GM19395 (cell line): ENCODE measurements at regions not wholly inside any gene's neighbourhood (a gene's known extent, or its start where the extent isn't known, plus 50 kb on each side); places are given as distances from the start of the nearest gene placed in this dataset.

ENCODE experiments used
- ATAC-seq: cut with Tn5 transposase; IDR thresholded peaks from one replicate; pipeline ENCODE4 v1.9.1; 2021; ENCODE audit warnings: mild to moderate bottlenecking, moderate library complexity; ENCODE audit not compliant: unreplicated experiment

DNA sequence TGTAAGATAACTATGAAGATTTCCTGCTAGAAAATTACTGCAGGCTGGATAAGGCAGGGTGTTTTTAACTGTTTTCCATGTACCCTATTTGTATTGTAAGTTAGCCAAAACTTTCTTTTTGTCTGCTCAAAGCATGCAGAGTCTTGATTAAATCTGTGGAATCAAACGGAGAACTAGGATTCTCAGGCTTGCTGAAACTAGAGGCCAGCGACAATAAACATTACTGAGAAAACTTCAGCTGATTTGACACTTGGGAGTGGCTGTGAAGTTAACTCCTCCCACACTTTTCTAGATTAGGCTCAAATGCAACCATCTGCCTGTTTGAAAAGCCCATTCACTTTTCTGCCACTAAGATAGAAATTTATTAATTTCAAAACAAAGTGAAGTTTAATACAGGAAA lies 153.2 kb upstream of the FRMD4B start:
- no peak for ATAC-seq

GRCh38 chr3:69538281-69538680 lies 152.4 kb upstream of the FRMD4B start:
- no peak for ATAC-seq

- ATAC-seq: no peak
Measured at GRCh38 chr3:69536306-69537020, 150.6 kb upstream of the FRMD4B start.

GRCh38 chr3:69535613-69536012 lies 149.7 kb upstream of the FRMD4B start:
- no peak for ATAC-seq

GRCh38 chr3:69532547-69533224 lies 146.8 kb upstream of the FRMD4B start:
- no peak for ATAC-seq

DNA sequence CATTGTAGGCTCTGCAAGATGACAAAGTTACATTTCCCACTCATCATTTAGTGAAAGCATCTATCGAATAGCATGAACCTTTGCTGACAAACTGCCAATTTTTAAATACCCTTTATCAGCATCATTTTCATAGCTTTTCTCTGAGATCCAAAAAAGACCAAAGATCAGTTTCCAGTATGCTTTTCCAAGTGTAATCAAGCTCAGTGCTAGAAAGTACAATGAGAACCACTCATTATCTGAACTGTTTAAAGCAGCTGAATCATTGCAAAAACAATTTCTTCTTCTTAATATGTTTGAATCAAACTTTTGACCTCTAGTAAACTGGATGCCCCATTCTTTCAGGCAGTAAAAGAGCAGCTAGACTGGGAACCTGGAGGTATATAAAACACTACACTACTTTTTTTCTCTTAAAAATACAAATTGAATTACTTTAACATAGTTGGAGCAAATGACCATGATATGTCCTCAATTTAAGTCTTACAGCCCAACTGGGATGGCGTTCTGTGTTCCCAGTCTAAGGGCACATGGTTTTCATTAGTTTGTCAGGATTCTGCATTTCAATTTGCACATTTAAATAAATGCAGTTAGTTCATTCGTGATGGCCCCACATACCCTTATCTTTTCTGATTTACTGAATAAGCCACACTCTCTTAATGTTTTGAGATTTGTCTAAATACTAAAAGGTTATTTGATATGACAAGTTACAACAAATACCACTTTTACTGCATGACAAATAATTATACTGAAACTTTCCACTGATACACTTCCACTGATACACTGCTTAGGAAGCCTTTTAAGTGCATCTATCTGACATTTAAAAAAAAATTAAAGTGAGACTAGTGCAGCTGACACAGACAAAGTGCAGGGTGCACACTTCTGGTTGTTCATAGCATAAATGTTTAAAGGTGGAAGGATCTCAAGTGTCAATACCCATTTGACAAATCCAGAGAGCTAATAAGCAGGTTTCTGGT lies 146.0 kb upstream of the FRMD4B start:
- ATAC-seq: no peak

DNA sequence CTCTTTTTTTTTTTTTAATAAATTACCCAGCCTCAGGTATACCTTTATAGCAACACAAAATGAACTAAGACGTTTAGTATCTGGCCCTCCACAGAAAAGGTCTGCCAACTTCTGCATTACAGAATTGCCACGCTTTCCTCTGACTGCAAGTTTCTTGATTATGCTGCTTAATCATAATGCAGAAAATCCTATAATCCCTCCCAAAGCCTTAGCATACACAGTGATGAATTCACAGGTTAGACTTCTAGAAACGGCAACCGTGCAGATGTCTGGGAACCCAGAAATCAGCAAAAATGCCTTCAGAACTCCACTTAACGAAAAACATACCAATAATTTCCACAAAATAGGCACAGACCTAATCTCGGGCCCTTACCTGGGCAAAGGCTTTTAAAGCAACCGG lies 144.7 kb upstream of the FRMD4B start:
- ATAC-seq: no peak

DNA sequence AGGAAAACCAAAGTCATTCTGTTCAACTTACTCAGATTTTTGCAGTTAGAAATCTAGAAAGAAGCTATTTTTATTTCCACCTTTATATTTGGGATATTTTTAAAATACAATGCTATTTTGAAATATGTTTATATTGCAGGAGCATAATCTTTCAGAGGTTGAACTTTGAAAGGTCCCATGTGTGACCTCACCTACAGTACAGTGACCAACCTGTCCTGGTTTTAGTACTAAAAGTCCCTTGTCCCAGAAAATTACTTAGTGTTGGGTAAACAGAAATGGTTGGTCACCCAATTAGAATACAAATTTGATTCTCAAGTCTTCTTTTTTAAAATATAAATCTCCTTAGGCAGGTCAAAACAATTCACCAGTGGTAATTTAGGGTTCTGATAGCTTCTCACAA lies 141.6 kb upstream of the FRMD4B start:
- no peak for ATAC-seq

GRCh38 chr3:69524816-69525215 lies 138.9 kb upstream of the FRMD4B start:
- ATAC-seq: no peak

- no peak for ATAC-seq
Measured at GRCh38 chr3:69521286-69521685, 135.4 kb upstream of the FRMD4B start.

GRCh38 chr3:69511361-69511760 lies 125.5 kb upstream of the FRMD4B start:
- ATAC-seq: no peak

GRCh38 chr3:69510481-69511030 lies 124.7 kb upstream of the FRMD4B start:
- no peak for ATAC-seq

DNA sequence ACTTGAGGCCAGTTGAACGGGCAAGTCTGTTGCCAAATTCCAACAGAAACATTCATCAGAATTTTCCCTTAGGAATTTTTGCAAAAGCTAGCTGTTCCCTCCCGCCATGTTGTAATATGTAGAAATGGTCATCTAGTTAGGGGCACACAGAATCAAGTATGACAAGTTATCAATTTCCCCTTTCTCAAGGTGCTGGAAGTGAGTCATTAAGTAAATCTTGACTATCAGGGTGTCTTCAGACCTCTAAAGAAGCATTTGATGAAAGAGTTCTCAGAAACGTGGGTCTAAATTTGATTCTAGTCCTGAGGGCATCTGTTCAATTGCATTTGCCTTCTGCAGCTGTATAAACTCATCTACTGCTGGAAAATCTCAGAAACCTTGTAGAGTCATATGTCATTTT lies 123.4 kb upstream of the FRMD4B start:
- no peak for ATAC-seq

- no peak for ATAC-seq
Measured at GRCh38 chr3:69505770-69506407, 120.0 kb upstream of the FRMD4B start.

GRCh38 chr3:69504232-69504631 lies 118.3 kb upstream of the FRMD4B start:
- no peak for ATAC-seq

DNA sequence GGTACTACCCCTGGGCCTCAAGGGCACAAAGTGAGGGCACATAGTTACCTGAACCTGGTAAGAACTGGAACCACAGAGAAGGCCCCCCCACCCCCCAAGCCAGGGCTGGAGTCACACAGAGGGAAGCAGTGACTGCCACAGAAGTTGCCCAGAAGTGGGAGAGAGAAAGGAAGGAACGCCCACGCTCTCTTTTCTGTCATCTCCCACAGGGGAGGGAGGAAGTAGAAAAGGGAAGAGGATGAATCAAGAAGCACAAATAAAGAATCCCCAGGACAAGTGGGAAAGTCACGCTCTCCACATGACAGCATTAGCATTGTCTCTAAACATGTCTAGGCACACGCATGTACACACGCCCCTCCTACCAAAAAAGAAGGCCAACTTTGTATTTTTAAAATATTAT lies 114.7 kb upstream of the FRMD4B start:
- ATAC-seq: no peak

DNA sequence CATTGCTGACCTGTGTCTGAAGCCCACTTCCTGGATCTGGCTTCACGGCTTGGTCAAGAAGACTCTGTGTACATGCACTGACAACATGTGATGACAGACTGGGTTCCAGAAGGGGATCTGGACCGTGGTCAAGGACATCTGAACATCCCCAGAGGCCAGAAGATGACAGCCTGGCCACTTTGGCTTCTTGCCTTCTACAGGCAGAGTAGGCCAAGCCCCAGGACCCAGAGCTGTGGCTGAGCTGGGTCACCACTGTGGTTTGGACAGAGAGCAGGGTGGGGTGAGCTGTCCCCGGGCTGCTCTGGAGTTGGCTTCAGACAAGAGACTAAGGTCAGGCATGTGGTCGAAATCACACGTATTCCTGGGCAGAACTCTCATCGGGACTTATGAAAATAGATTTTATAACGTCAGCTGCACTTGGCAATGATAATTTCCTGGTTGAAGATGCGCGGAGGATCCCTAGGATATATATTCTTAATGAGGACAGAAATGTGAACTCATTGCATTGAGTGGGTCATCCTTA lies 114.1 kb upstream of the FRMD4B start:
- no peak for ATAC-seq

DNA sequence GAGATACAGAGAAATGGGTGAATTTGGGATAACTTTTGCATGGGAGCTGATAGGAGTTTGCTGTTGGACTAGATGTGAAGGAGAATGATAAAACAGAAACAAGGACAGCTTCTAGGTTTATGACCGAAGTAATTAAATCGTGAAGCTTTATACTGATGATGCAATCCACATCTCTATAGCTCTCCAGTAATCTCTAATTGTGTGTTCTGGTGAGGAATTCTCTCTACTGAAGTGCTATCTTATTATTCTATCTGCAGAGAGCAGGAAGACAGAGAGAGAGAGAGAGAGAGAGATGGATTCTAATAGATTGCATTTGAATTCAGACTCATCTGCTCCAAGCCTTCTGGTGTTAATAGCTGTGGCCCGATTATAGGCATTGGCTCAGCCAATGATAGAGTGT lies 113.5 kb upstream of the FRMD4B start:
- ATAC-seq: no peak

- no peak for ATAC-seq
Measured at GRCh38 chr3:69496856-69497255, 111.0 kb upstream of the FRMD4B start.

DNA sequence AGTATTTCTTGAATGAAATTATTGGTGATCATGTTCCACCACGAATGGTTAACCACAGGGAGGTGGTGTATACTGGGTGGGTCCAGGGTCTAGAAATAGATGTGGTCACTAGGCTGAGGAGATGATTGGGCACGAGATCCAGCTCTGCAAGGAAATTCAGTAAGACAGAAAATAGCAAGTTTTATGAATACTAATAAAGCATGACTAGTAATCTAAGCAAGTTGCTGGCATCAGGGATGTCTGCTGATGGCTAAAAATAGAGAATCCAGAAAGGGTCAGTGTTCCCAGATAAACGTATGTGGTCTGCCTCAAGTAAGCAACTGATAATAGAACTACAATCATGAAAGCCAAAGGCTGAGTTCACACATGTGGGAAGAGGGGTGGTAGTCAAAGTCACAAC lies 108.3 kb upstream of the FRMD4B start:
- no peak for ATAC-seq

DNA sequence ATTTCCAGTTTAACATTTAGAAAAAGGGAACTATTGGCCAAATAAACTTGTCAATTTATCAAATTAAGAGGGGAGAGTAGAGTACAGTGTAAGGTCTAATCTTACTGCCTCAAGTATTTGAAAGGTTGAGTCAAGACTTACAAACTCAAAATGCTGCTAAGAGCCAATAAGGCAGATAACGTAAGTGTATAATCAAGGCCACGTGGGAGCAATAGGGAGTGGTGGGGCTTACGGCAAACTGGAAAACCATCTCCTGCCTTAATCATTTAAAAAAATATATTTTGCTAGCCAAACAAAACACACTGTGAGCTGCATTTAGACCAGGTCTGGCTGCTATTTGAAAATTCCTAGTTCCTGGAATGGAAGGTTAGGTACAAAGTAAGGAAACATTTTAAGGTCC lies 107.3 kb upstream of the FRMD4B start:
- ATAC-seq: no peak
